HG03354 (cell line): ENCODE measurements at regions not wholly inside any gene's neighbourhood (a gene's known extent, or its start where the extent isn't known, plus 50 kb on each side); places are given as distances from the start of the nearest gene placed in this dataset.
"Not testable (repeated sequence)": the region's sequence is repeated elsewhere in the genome, so short reads cannot be mapped to it uniquely, and the experiment has no call there.

Experiments used
- ATAC-seq: cut with Tn5 transposase; IDR thresholded peaks from one replicate; pipeline ENCODE4 v1.9.1; 2021; ENCODE audit warnings: mild to moderate bottlenecking; ENCODE audit not compliant: unreplicated experiment, poor library complexity, severe bottlenecking

- ATAC-seq, result no peak
Measured at GRCh38 chrX:3791449-3791848, 78.0 kb upstream of the PRKX start.

DNA sequence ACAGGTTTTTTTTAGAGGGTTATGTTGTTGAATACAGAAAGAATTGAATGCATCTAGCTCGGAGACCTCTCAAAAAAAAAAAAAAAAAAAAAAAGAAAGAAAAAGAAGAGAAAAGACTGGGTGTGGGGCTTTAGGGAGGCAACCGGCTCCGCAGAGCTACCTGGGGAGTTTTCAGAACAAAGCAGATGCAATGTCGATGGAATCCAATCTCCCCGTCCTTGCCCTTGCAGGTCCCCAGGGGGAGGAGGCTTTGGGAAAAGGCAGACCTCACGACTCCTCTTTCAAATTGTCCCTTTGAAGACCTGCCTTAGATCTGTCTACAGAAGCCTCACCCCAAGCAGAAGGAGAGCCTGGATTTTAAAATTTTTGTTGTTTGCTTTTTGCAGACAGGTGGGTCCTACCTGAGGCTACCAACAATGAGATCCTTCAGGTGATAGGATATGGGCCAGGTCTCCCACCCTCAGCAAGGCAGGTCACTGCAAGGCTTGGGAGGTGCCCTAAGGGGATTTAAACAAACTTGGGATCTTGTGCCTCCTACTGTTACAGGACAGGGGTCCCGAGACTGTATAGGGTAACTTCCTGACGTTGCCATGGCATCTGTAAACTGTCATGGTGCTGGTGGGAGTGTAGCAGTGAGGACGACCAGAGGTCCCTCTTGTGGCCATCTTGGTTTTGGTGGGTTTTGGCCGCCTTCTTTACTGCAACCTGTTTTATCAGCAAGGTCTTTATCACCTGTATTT lies 75.2 kb upstream of the PRKX start:
- no peak for ATAC-seq

- no peak for ATAC-seq
Measured at GRCh38 chrX:3787856-3788255, 74.4 kb upstream of the PRKX start.

DNA sequence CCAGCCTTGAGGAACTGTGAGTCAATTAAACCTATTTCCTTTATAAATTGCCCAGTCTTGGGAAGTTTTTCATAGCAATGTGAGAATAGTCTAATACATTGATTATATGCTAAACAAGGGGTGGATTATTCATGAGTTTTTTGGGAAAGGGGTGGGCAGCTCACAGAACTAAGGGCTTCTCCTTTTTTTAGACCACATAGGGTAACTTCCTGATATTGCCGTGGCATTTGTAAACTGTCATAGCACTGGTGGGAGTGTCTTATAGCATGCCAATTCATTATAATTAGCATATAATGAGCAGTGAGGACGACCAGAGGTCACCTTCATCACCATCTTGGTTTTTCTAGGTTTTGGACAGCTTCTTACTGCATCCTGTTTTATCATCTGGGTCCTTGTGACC lies 72.4 kb upstream of the PRKX start:
- ATAC-seq, result not testable (repeated sequence)

GRCh38 chrX:3780564-3780963 lies 67.1 kb upstream of the PRKX start:
- ATAC-seq, result no peak

- ATAC-seq, result no peak
Measured at GRCh38 chrX:3779546-3779945, 66.1 kb upstream of the PRKX start.

- no peak for ATAC-seq
Measured at GRCh38 chrX:3777416-3777815, 64.0 kb upstream of the PRKX start.

GRCh38 chrX:3771766-3772165 lies 58.3 kb upstream of the PRKX start:
- no peak for ATAC-seq

DNA sequence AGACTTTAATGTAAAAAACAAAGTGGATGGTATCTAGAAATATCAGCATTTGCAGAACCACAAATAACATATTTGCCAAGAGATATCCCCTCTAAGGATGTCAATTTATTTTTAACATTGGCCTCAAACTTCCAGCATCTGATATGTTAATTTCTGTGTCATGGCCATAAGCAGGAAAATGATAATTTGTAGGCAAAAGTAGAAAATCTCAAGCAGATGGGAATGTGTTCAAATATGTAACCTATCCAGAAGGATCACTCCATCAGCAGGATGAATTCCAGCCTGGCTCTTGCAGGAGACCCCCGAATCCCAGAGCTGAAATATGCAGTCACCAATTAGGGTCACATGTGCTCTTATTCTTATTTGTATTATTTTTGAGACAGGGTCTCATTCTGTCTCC lies 55.4 kb upstream of the PRKX start:
- no peak for ATAC-seq
